Calu3 (cell line): ENCODE measurements at regions not wholly inside any gene's neighbourhood (a gene's known extent, or its start where the extent isn't known, plus 50 kb on each side); places are given as distances from the start of the nearest gene placed in this dataset.

ENCODE experiments used
- BruUV-seq: library from RNA; stranded (reverse); fragments of 400-500 nt; replicated peaks from 2 replicates; lab custom pipeline; 2021; lab: Mats Ljungman, UMichigan
- CTCF ChIA-PET: fragments of 300-600 bp; sonication (Branson Sonifier 250); formaldehyde crosslinking; loops from one replicate; lab custom pipeline; 2022; ENCODE audit warnings: antibody characterized with exemption; lab: Charles Lee
- DNase-seq: peaks from one replicate; pipeline ENCODE4 v3.0.0; 2022
- H3K27ac Mint-ChIP-seq: one replicate; pipeline ENCODE4 v1.8.0; 2022; ENCODE audit warnings: mixed read lengths; ENCODE audit not compliant: unreplicated experiment
- H3K27me3 Mint-ChIP-seq: one replicate; pipeline ENCODE4 v1.8.0; 2022; ENCODE audit warnings: mixed read lengths; ENCODE audit not compliant: unreplicated experiment
- H3K36me3 Mint-ChIP-seq: one replicate; pipeline ENCODE4 v1.8.0; 2022; ENCODE audit warnings: mild to moderate bottlenecking, moderate library complexity, mixed read lengths; ENCODE audit not compliant: insufficient read depth, unreplicated experiment
- H3K4me1 Mint-ChIP-seq: one replicate; pipeline ENCODE4 v1.8.0; 2022; ENCODE audit warnings: mild to moderate bottlenecking, low read depth, mixed read lengths; ENCODE audit not compliant: unreplicated experiment
- H3K4me3 Mint-ChIP-seq: one replicate; pipeline ENCODE4 v1.8.0; 2022; ENCODE audit warnings: mild to moderate bottlenecking, low read depth, moderate library complexity, mixed read lengths; ENCODE audit not compliant: unreplicated experiment
- H3K9me3 Mint-ChIP-seq: one replicate; pipeline ENCODE4 v1.8.0; 2022; ENCODE audit warnings: low read depth, mixed read lengths; ENCODE audit not compliant: unreplicated experiment
- intact Hi-C: fragments of 100-400 bp; cut with micrococcal nuclease; formaldehyde crosslinking; loops from one replicate; pipeline ENCODE4 v1.10.0; 2022; ENCODE audit not compliant: unreplicated experiment
- TF ChIP-seq, protein P1 (sequence below): fragments of 200-600 bp; IDR thresholded peaks from one replicate; pipeline ENCODE4 v1.8.0; 2022; ENCODE audit warnings: antibody characterized with exemption; ENCODE audit not compliant: unreplicated experiment

DNA sequence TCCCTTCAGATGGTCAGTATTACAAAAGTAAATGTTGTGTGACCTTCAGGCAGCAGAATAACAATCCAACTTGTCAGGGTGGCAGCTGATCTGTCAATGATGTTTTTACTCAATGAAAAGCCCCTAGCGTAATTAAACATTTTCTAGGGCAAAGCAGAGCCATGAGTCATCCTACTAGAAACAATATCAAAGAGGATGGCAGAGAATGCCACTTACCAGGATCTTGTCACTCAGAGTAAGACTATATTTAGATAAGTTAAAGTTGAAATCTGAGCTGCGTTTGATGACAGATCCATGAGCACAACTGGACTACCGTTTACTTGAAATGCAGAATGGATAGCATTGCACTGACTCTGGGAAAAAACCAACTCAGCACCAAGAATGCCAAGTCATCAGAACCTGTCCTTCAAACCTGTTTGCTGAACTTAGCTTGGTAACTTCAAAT, 612.6 kb upstream of the ACVR2A start:
- Mint-ChIP-seq H3K36me3 (no peaks in the 10 kb centered on the region), H3K9me3 (peaks cover 2% of the 10 kb centered on the region), H3K27me3 (no peaks in the 10 kb centered on the region), H3K27ac (no peak overlapping the region), H3K4me3 (no peak overlapping the region), H3K4me1 (peaks cover 12% of the 10 kb centered on the region)
- TF ChIP-seq, protein P1, sequence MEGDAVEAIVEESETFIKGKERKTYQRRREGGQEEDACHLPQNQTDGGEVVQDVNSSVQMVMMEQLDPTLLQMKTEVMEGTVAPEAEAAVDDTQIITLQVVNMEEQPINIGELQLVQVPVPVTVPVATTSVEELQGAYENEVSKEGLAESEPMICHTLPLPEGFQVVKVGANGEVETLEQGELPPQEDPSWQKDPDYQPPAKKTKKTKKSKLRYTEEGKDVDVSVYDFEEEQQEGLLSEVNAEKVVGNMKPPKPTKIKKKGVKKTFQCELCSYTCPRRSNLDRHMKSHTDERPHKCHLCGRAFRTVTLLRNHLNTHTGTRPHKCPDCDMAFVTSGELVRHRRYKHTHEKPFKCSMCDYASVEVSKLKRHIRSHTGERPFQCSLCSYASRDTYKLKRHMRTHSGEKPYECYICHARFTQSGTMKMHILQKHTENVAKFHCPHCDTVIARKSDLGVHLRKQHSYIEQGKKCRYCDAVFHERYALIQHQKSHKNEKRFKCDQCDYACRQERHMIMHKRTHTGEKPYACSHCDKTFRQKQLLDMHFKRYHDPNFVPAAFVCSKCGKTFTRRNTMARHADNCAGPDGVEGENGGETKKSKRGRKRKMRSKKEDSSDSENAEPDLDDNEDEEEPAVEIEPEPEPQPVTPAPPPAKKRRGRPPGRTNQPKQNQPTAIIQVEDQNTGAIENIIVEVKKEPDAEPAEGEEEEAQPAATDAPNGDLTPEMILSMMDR, result no peak
- intact Hi-C loops, result no loop called here
- CTCF ChIA-PET, result no interaction called here
- DNase-seq, result no peak
- no TSS peak for BruUV-seq

DNA sequence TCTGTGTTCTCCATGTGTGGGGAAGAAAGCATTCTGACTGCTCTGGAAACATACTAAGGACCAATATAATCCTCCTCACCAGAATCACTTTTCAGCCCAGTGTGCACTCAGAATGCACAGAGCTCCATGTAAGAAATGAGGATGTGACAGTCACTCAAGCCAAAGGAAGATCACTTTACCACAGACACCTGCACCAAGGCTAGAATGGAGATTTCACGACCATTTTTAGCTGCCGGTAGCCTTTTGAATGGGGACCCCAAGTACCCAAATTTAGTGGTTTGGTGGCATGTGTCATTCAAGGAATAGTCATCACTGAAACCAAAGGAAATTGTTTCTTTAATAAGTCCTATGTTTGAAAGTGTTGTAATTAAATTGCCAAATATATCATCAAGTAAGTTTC, 613.2 kb upstream of the ACVR2A start:
- Mint-ChIP-seq H3K4me3 (no peak overlapping the region), H3K27me3 (no peaks in the 10 kb centered on the region), H3K36me3 (no peaks in the 10 kb centered on the region), H3K27ac (no peak overlapping the region), H3K9me3 (peaks cover 2% of the 10 kb centered on the region), H3K4me1 (peaks cover 12% of the 10 kb centered on the region)
- TF ChIP-seq, protein P1, result no peak
- no peak for DNase-seq
- intact Hi-C loops, result no loop called here
- no TSS peak for BruUV-seq
- CTCF ChIA-PET, result no interaction called here

DNA sequence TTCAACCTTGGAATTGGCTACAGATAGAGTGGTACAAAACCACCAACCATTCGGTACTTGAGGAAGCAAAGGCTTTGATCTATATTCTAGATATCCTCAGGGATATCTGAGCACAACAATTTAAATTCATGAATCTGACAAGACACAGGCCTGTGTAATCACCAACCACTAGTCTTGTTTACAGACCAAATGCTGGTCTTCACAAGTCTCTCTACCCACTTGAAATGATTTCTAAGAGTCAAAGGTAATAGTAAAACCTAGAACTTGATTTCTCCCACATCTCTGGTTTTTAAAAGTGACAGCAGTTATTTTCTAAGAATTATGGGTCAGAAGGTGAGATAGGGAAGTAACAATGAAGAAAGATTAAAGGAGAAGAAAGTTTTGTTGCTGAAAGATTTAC, 613.7 kb upstream of the ACVR2A start:
- H3K4me3 Mint-ChIP-seq, result no peak overlapping the region
- no TSS peak for BruUV-seq
- H3K27ac Mint-ChIP-seq, result no peak overlapping the region
- intact Hi-C loops, result no loop called here
- CTCF ChIA-PET, result no interaction called here
- H3K9me3 Mint-ChIP-seq, result peaks cover 2% of the 10 kb centered on the region
- H3K36me3 Mint-ChIP-seq, result no peaks in the 10 kb centered on the region
- no peaks in the 10 kb centered on the region for H3K27me3 Mint-ChIP-seq
- TF ChIP-seq, protein P1, result no peak
- peaks cover 12% of the 10 kb centered on the region for H3K4me1 Mint-ChIP-seq
- DNase-seq, result no peak

DNA sequence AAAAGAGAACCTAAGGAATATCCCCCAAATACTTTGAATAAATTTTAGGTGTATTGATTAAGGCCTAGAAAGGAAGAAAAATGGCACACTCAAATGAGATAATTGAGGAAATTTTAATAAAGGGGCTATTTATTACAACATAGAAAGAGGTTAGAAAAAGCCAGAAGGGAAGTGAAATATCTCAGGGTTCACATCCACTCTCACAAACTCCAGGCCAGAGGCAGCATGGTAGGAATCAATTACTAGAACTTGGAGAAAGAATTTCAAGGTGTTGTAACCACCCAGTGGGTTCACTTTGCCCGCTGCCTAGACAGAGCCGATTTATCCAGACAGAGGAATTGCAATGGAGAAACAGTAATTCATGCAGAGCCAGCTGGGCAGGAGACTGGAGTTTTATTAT, 617.5 kb upstream of the ACVR2A start:
- peaks cover 2% of the 10 kb centered on the region for H3K9me3 Mint-ChIP-seq
- no peaks in the 10 kb centered on the region for H3K27me3 Mint-ChIP-seq
- H3K4me3 Mint-ChIP-seq, result no peak overlapping the region
- no peaks in the 10 kb centered on the region for H3K36me3 Mint-ChIP-seq
- BruUV-seq, result no TSS peak
- intact Hi-C loops, result no loop called here
- TF ChIP-seq, protein P1, result no peak
- CTCF ChIA-PET, result no interaction called here
- peaks cover 12% of the 10 kb centered on the region for H3K4me1 Mint-ChIP-seq
- H3K27ac Mint-ChIP-seq, result no peak overlapping the region
- DNase-seq, result no peak
